H1 (cell line): ENCODE measurements at regions not wholly inside any gene's neighbourhood (a gene's known extent, or its start where the extent isn't known, plus 50 kb on each side); places are given as distances from the start of the nearest gene placed in this dataset.

Experiments used
- CTCF ChIP-seq, 3 experiments: IDR thresholded peaks; 1 replicate in 2 of 3; 2 replicates in 1 of 3; pipeline versions ENCODE4 v1.5.1 to v1.6.1; 2011; ENCODE audit warnings: low read length in 3 of 3, mild to moderate bottlenecking in 3 of 3, inconsistent platforms in 2 of 3, low read depth in 1 of 3, moderate library complexity in 1 of 3; ENCODE audit not compliant: insufficient read depth in 1 of 3; ENCODE audit errors: control extremely low read depth in 1 of 3
- EP300 ChIP-seq, 2 experiments: IDR thresholded peaks; 1 replicate in 1 of 2; 2 replicates in 1 of 2; pipeline ENCODE4 v1.6.1; 2011 to 2012; ENCODE audit warnings: low read depth in 2 of 2, low read length in 2 of 2, mild to moderate bottlenecking in 2 of 2, borderline replicate concordance in 1 of 2, inconsistent platforms in 1 of 2, moderate library complexity in 1 of 2
- FOSL1 ChIP-seq: IDR thresholded peaks from 2 replicates; pipeline ENCODE4 v1.6.1; 2011; ENCODE audit warnings: mild to moderate bottlenecking, low read depth, low read length, moderate library complexity; ENCODE audit not compliant: insufficient read depth
- POLR2A ChIP-seq, 2 experiments: IDR thresholded peaks; 1 replicate in 1 of 2; 2 replicates in 1 of 2; pipeline ENCODE4 v1.6.1; 2011; ENCODE audit warnings: low read depth in 2 of 2, low read length in 2 of 2, mild to moderate bottlenecking in 2 of 2; ENCODE audit errors: control extremely low read depth in 1 of 2
- POU5F1 ChIP-seq: IDR thresholded peaks from 2 replicates; pipeline ENCODE4 v1.6.1; 2011; ENCODE audit warnings: low read depth, mild to moderate bottlenecking, low read length, moderate library complexity
- RAD21 ChIP-seq, 2 experiments: IDR thresholded peaks in 1 of 2; conservative IDR thresholded peaks in 1 of 2; 2 replicates each; pipeline ENCODE4 v1.6.1; 2011; ENCODE audit warnings: low read depth in 2 of 2, low read length in 2 of 2, improper control_type of control experiment in 1 of 2, inconsistent platforms in 1 of 2, mild to moderate bottlenecking in 1 of 2, moderate library complexity in 1 of 2
- RXRA ChIP-seq: IDR thresholded peaks from 2 replicates; pipeline ENCODE4 v1.6.1; 2011; ENCODE audit warnings: low read depth, mild to moderate bottlenecking, low read length, moderate library complexity; ENCODE audit not compliant: insufficient read depth
- YY1 ChIP-seq: IDR thresholded peaks from 2 replicates; pipeline ENCODE4 v1.6.1; 2011; ENCODE audit warnings: low read depth, mild to moderate bottlenecking, low read length

DNA sequence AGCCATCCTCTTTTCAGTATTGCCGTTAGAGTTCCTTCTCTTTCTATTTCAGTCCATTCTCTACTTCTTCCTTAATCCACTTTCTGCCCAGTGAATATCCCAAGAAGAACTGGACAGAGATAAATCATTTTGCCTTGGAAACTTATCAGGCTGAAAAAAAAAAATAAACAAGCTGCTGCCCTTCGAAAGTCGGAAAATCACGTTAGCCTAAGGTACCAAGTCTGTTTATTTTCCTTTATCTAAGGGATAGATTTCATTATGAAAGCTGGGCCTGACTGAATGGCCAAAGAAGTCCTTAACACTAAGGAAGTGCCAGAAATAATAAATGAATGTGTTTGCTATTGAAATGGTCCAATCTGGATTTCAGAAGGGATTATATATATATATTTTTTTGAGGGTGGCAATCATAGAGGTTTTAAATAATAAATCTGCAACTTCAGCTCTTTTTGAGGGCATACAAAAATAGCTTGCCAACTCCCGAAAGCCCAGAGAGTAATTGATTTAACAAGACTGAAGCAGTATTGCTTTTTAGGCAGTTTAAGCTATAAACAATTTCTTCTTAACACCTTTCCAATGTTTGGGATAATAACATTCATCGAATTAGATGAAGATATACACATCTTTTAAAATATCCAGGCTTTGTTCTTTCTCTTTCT lies 127.0 kb upstream of the STMND1 start:
- no peak for TF ChIP-seq FOSL1
- TF ChIP-seq YY1, result no peak
- TF ChIP-seq EP300 (IDR thresholded peaks at IDR 0.05; ENCODE audit: borderline replicate concordance in 1 of 2, low read depth in 2 of 2, low read length in 2 of 2), result no peak
- no peak for TF ChIP-seq POU5F1
- TF ChIP-seq POLR2A (IDR thresholded peaks at IDR 0.05; ENCODE audit: control extremely low read depth in 1 of 2, low read depth in 2 of 2, low read length in 2 of 2), result no peak
- no peak for TF ChIP-seq RAD21 (IDR thresholded peaks at IDR 0.05 in 1 of 2, conservative IDR thresholded peaks at IDR 0.05 in 1 of 2; ENCODE audit: low read depth in 2 of 2, low read length in 2 of 2)
- no peak for TF ChIP-seq RXRA
- TF ChIP-seq CTCF (IDR thresholded peaks at IDR 0.05; ENCODE audit: control extremely low read depth in 1 of 3, insufficient read depth in 1 of 3, low read depth in 1 of 3, low read length in 3 of 3), result no peak
